ENCODE measurements at regions not wholly inside any gene's neighbourhood (a gene's known extent, or its start where the extent isn't known, plus 50 kb on each side); places are given as distances from the start of the nearest gene placed in this dataset.

DNA sequence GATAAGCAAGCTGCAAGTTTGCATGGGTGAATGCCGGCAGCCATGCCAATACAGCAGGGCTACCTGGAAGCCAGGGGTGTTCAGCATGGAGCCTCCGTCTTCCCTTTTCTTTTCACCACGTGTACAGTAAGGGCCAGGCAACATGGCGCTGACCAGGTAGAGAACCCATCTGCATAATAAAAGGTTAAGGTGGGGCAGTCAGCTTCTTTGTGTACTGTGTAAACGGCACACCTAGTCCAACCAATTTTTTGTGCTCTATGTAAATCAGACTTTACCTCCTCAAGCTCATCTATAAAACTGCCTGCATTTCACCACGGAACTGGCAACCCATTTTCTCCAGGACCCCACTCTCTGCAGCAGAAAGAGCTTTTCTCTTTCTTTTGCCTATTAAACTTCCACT is 286.8 kb upstream of the VCX3A start:
- no peak for TF ChIP-seq POLR2A (IDR thresholded peaks at IDR 0.05)
- TF ChIP-seq, protein P1, sequence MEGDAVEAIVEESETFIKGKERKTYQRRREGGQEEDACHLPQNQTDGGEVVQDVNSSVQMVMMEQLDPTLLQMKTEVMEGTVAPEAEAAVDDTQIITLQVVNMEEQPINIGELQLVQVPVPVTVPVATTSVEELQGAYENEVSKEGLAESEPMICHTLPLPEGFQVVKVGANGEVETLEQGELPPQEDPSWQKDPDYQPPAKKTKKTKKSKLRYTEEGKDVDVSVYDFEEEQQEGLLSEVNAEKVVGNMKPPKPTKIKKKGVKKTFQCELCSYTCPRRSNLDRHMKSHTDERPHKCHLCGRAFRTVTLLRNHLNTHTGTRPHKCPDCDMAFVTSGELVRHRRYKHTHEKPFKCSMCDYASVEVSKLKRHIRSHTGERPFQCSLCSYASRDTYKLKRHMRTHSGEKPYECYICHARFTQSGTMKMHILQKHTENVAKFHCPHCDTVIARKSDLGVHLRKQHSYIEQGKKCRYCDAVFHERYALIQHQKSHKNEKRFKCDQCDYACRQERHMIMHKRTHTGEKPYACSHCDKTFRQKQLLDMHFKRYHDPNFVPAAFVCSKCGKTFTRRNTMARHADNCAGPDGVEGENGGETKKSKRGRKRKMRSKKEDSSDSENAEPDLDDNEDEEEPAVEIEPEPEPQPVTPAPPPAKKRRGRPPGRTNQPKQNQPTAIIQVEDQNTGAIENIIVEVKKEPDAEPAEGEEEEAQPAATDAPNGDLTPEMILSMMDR (IDR thresholded peaks at IDR 0.05): no peak
- TF ChIP-seq POLR2AphosphoS5 (IDR thresholded peaks at IDR 0.05): no peak
